ENCODE measurements at regions not wholly inside any gene's neighbourhood (a gene's known extent, or its start where the extent isn't known, plus 50 kb on each side); places are given as distances from the start of the nearest gene placed in this dataset.

GRCh38 chr1:187878883-187879282, 1050.1 kb downstream of the PLA2G4A start:
- 58% methylated on average over 8 of the region's 8 CpGs for WGBS (ENCODE audit: missing lambda C conversion rate)
- POLR2A ChIA-PET = no interaction called here
- H3K27ac ChIP-seq = no peak overlapping the region
- CTCF ChIA-PET = no interaction called here
- no peaks in the 10 kb centered on the region for H3K9me3 ChIP-seq
- FAIRE-seq (no peak), DNase-seq (ENCODE audit: low read depth in 1 of 2, low spot score in 1 of 2) (no peak), ATAC-seq (no peak)
- no peak overlapping the region for H3K4me2 ChIP-seq
- H3K4me1 ChIP-seq = no peaks in the 10 kb centered on the region
- no peak overlapping the region for H3K4me3 ChIP-seq
- no peak for TF ChIP-seq CEBPB (IDR thresholded peaks at IDR 0.05)
- TF ChIP-seq CBX2 (IDR thresholded peaks at IDR 0.05; ENCODE audit: borderline replicate concordance, low read depth) = no peak

GRCh38 chr1:187883356-187883755, 1054.6 kb downstream of the PLA2G4A start:
- 33% methylated on average over 2 of the region's 2 CpGs for WGBS (ENCODE audit: missing lambda C conversion rate)
- no peak for FAIRE-seq
- Histone ChIP-seq H3K4me2 (no peak overlapping the region), H3K4me3 (no peak overlapping the region), H3K27ac (no peak overlapping the region), H3K4me1 (no peaks in the 10 kb centered on the region), H3K9me3 (no peaks in the 10 kb centered on the region)
- POLR2A ChIA-PET = no interaction called here
- DNase-seq (ENCODE audit: low read depth in 1 of 2, low spot score in 1 of 2) = no peak
- no peak for ATAC-seq
- no peak for TF ChIP-seq TFCP2L1 (CRISPR knock-in tag; IDR thresholded peaks at IDR 0.05)
- no peak for TF ChIP-seq CHD4 (IDR thresholded peaks at IDR 0.05; ENCODE audit: borderline replicate concordance)
- no peak for TF ChIP-seq CBX2 (IDR thresholded peaks at IDR 0.05; ENCODE audit: borderline replicate concordance, low read depth)
- no peak for TF ChIP-seq HMGXB4 (CRISPR knock-in tag; IDR thresholded peaks at IDR 0.05; ENCODE audit: borderline replicate concordance)
- no peak for TF ChIP-seq REST (IDR thresholded peaks at IDR 0.05)
- no peak for TF ChIP-seq ZNF302 (CRISPR knock-in tag; IDR thresholded peaks at IDR 0.05)
- TF ChIP-seq HOXB5 (CRISPR knock-in tag; IDR thresholded peaks at IDR 0.05) = no peak
- TF ChIP-seq PHF8 (IDR thresholded peaks at IDR 0.05; ENCODE audit: borderline replicate concordance, low read depth) = no peak
- no peak for TF ChIP-seq MAX (IDR thresholded peaks at IDR 0.05)
- TF ChIP-seq FOXS1 (CRISPR knock-in tag; IDR thresholded peaks at IDR 0.05) = no peak
- no peak for TF ChIP-seq RARB (CRISPR knock-in tag; IDR thresholded peaks at IDR 0.05)
- TF ChIP-seq CTCF (IDR thresholded peaks at IDR 0.05) = no peak
- TF ChIP-seq JUNB (IDR thresholded peaks at IDR 0.05) = no peak
- no peak for TF ChIP-seq EHF (CRISPR knock-in tag; IDR thresholded peaks at IDR 0.05)
- no peak for TF ChIP-seq NPAS2 (CRISPR knock-in tag; IDR thresholded peaks at IDR 0.05; ENCODE audit: borderline replicate concordance)
- no peak for TF ChIP-seq ZSCAN20 (CRISPR knock-in tag; IDR thresholded peaks at IDR 0.05)
- CTCF ChIA-PET = no interaction called here

All from A549 (cell line).